Neural progenitor cell (in vitro differentiated cells): ENCODE measurements at regions not wholly inside any gene's neighbourhood (a gene's known extent, or its start where the extent isn't known, plus 50 kb on each side); places are given as distances from the start of the nearest gene placed in this dataset.

Experiments used
- EZH2phosphoT487 ChIP-seq: fragments of 200-600 bp; sonication (generic); IDR thresholded peaks from 2 replicates; pipeline ENCODE4 v1.6.1; 2017; ENCODE audit warnings: antibody characterized with exemption
- TF ChIP-seq, protein P1 (sequence below): fragments of 200-600 bp; sonication (generic); IDR thresholded peaks from 2 replicates; pipeline ENCODE4 v1.5.1; 2017; ENCODE audit warnings: antibody characterized with exemption, mild to moderate bottlenecking

DNA sequence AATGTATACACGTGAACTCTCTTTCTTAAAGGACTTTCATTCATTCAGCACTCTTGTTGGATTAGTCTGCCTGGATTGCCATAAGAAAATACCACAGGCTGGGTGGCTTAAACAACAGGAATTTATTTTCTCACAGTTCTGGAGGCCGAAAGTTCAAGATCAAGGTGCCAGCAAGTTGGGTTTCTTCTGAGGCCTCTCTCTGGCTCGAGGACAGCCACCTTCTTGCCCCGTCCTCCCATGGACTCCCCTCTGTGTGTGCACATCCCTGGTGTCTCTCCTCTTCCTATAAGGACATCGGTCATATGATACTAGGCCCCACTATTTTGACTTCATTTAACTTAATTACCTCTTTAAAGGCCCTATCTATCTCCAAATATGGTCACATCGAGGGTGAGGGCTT, 110.4 kb upstream of the BMPER start:
- TF ChIP-seq, protein P1, sequence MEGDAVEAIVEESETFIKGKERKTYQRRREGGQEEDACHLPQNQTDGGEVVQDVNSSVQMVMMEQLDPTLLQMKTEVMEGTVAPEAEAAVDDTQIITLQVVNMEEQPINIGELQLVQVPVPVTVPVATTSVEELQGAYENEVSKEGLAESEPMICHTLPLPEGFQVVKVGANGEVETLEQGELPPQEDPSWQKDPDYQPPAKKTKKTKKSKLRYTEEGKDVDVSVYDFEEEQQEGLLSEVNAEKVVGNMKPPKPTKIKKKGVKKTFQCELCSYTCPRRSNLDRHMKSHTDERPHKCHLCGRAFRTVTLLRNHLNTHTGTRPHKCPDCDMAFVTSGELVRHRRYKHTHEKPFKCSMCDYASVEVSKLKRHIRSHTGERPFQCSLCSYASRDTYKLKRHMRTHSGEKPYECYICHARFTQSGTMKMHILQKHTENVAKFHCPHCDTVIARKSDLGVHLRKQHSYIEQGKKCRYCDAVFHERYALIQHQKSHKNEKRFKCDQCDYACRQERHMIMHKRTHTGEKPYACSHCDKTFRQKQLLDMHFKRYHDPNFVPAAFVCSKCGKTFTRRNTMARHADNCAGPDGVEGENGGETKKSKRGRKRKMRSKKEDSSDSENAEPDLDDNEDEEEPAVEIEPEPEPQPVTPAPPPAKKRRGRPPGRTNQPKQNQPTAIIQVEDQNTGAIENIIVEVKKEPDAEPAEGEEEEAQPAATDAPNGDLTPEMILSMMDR: no peak
- TF ChIP-seq EZH2phosphoT487: no peak
